ENCODE measurements at regions not wholly inside any gene's neighbourhood (a gene's known extent, or its start where the extent isn't known, plus 50 kb on each side); places are given as distances from the start of the nearest gene placed in this dataset.

DNA sequence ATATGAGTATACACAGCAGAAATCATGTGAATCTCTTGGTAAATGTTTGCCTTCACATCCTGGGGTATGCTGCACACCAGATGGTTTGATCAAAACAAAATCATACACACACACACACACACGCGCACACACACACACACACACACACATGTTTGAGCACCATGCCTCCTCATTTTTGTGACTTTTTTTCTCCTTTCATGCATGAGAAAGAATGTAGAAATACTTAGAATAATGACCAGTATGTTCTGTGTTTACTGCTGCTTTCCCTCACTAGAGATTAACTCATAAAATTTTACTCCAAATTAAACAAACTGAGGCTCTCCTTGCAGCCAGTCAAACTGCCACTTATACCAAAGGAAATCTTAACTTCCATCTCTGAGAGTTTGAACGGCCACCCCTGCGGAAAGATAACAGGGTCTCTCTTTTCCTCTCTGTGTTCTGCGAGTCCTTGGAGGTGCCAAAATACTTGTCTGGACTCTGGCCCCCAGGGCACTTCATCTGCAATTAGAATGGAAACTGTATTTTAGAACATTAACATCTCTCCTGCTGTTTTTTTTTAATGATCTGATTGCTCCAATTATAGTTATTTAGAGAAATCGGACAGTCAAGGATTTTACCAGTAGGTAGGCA lies 320.8 kb upstream of the NFE2L3 start:
- intact Hi-C loops (cut with DNase I), result no loop called here
- Histone ChIP-seq H3K27ac (peak overlapping the region in 3 of 4 donors; percentile 59 to 76 (median 75)), H3K4me1 (peaks cover 0 to 52% (median 37%) of the 10 kb centered on the region in 4 donors), H3K36me3 (no peaks in the 10 kb centered on the region), H3K4me3 (no peak overlapping the region), H3K27me3 (no peaks in the 10 kb centered on the region), H3K9me3 (no peaks in the 10 kb centered on the region)
- no peak for DNase-seq
- TF ChIP-seq, protein P1, sequence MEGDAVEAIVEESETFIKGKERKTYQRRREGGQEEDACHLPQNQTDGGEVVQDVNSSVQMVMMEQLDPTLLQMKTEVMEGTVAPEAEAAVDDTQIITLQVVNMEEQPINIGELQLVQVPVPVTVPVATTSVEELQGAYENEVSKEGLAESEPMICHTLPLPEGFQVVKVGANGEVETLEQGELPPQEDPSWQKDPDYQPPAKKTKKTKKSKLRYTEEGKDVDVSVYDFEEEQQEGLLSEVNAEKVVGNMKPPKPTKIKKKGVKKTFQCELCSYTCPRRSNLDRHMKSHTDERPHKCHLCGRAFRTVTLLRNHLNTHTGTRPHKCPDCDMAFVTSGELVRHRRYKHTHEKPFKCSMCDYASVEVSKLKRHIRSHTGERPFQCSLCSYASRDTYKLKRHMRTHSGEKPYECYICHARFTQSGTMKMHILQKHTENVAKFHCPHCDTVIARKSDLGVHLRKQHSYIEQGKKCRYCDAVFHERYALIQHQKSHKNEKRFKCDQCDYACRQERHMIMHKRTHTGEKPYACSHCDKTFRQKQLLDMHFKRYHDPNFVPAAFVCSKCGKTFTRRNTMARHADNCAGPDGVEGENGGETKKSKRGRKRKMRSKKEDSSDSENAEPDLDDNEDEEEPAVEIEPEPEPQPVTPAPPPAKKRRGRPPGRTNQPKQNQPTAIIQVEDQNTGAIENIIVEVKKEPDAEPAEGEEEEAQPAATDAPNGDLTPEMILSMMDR (IDR thresholded peaks at IDR 0.05), result no peak
- TF ChIP-seq POLR2A (IDR thresholded peaks at IDR 0.05), result no peak
- TF ChIP-seq EP300 (IDR thresholded peaks at IDR 0.05), result no peak
- TF ChIP-seq POLR2AphosphoS5 (IDR thresholded peaks at IDR 0.05), result no peak
- WGBS, 2 donors, result 17 to 57% methylated on average over 6 of the region's 6 CpGs

DNA sequence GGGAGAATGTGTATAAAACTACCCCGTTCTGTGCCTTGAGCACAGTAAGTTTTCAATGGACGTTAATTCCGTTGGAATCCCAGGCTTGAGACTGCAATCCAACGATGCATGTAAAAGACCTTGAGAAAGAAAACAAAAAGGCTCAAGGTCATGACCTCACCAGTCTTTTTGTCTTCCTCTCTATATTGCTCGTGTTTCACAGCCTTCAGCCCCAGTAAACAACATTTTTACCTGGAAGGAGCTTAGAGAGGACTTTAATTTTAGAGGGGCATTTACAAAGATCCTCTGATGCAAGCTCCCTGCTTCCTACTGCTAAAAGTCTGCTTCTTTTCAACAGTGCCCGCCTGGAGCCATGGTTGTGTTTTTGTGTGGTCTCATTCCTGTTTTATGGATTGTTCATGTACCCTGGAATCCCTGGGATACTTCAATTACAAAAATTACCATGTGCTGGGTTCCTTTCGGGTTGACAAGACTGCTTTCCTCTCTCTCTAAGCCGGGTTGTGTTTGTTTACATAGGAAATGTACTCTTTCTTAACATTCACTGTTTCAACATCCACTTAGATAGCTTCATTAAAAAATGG lies 320.1 kb upstream of the NFE2L3 start:
- TF ChIP-seq POLR2AphosphoS5 (IDR thresholded peaks at IDR 0.05) (peak; percentile 12 to 84 (median 48)), POLR2A (IDR thresholded peaks at IDR 0.05) (no peak), EP300 (IDR thresholded peaks at IDR 0.05) (peak in 1 of 4 donors; percentile 53)
- TF ChIP-seq, protein P1 (IDR thresholded peaks at IDR 0.05), result no peak
- Histone ChIP-seq H3K27me3 (no peaks in the 10 kb centered on the region), H3K27ac (peak overlapping the region in 3 of 4 donors; percentile 59 to 76 (median 75)), H3K4me3 (no peak overlapping the region), H3K4me1 (peaks cover 0 to 56% (median 37%) of the 10 kb centered on the region in 4 donors), H3K9me3 (no peaks in the 10 kb centered on the region), H3K36me3 (no peaks in the 10 kb centered on the region)
- intact Hi-C loops (cut with DNase I), result no loop called here
- no peak for DNase-seq
- 30 to 68% methylated on average over 8 of the region's 8 CpGs for WGBS, 2 donors

- Histone ChIP-seq H3K36me3 (no peaks in the 10 kb centered on the region), H3K9me3 (no peaks in the 10 kb centered on the region), H3K4me3 (no peak overlapping the region), H3K4me1 (peaks cover 0 to 60% (median 37%) of the 10 kb centered on the region in 4 donors), H3K27me3 (no peaks in the 10 kb centered on the region), H3K27ac (peak overlapping the region in 3 of 4 donors; percentile 59 to 76 (median 75))
- intact Hi-C loops (cut with DNase I), result no loop called here
- no peak for DNase-seq
- TF ChIP-seq, protein P1 (IDR thresholded peaks at IDR 0.05), result no peak
- no peak for TF ChIP-seq POLR2AphosphoS5 (IDR thresholded peaks at IDR 0.05)
- no peak for TF ChIP-seq EP300 (IDR thresholded peaks at IDR 0.05)
- 52 to 70% methylated on average over 7 of the region's 7 CpGs for WGBS, 2 donors
These were observed 319.5 kb upstream of the NFE2L3 start for GRCh38 chr7:25832456-25832855.

- DNase-seq, result no peak
- no peaks in the 10 kb centered on the region for H3K27me3 ChIP-seq
- H3K9me3 ChIP-seq, result no peaks in the 10 kb centered on the region
- no peak overlapping the region for H3K4me3 ChIP-seq
- no peaks in the 10 kb centered on the region for H3K36me3 ChIP-seq
- TF ChIP-seq, protein P1 (IDR thresholded peaks at IDR 0.05), result no peak
- TF ChIP-seq POLR2A (IDR thresholded peaks at IDR 0.05), result no peak
- H3K4me1 ChIP-seq, result peaks cover 0 to 60% (median 37%) of the 10 kb centered on the region in 4 donors
- peak overlapping the region in 2 of 4 donors; percentile 75 to 76 for H3K27ac ChIP-seq
- WGBS, 2 donors, result 93 to 98% methylated on average over 2 of the region's 2 CpGs
- intact Hi-C loops (cut with DNase I), result no loop called here
These were observed 319.1 kb upstream of the NFE2L3 start for GRCh38 chr7:25832929-25833328.

All from sigmoid colon (tissue), 6 donors.